Neural progenitor cell (in vitro differentiated cells): ENCODE measurements at regions not wholly inside any gene's neighbourhood (a gene's known extent, or its start where the extent isn't known, plus 50 kb on each side); places are given as distances from the start of the nearest gene placed in this dataset.

ENCODE experiments used
- DNase-seq: peaks from one replicate; pipeline ENCODE4 v3.0.0-alpha.2; 2016; ENCODE audit warnings: low spot score
- H2AFZ ChIP-seq: fragments of 200-600 bp; sonication (generic); replicated peaks from 2 replicates; pipeline ENCODE4 v1.6.1; 2016; ENCODE audit warnings: antibody characterized with exemption
- H3F3A ChIP-seq: fragments of 200-600 bp; sonication (generic); 2 replicates; pipeline ENCODE4 v1.6.1; 2016; ENCODE audit warnings: antibody characterized with exemption, low read depth
- H3K27ac ChIP-seq: fragments of 200-600 bp; sonication (generic); 2 replicates; pipeline ENCODE4 v1.5.1; 2016; ENCODE audit warnings: mild to moderate bottlenecking
- H3K27me3 ChIP-seq: fragments of 200-600 bp; sonication (generic); 2 replicates; pipeline ENCODE4 v1.6.1; 2016; ENCODE audit warnings: mild to moderate bottlenecking, moderate library complexity
- H3K36me3 ChIP-seq: fragments of 200-600 bp; sonication (generic); 2 replicates; pipeline ENCODE4 v1.5.1; 2016
- H3K4me1 ChIP-seq: fragments of 200-600 bp; sonication (generic); 2 replicates; pipeline ENCODE4 v1.6.1; 2016; ENCODE audit warnings: mixed run types
- H3K4me2 ChIP-seq: fragments of 200-600 bp; sonication (generic); 2 replicates; pipeline ENCODE4 v1.6.1; 2016
- H3K4me3 ChIP-seq: fragments of 200-600 bp; sonication (generic); 2 replicates; pipeline ENCODE4 v1.5.1; 2016
- H3K79me2 ChIP-seq: fragments of 200-600 bp; sonication (generic); 2 replicates; pipeline ENCODE4 v1.6.1; 2016; ENCODE audit warnings: low read depth
- H3K9ac ChIP-seq: fragments of 200-600 bp; sonication (generic); 2 replicates; pipeline ENCODE4 v1.6.1; 2016
- H3K9me3 ChIP-seq: fragments of 200-600 bp; sonication (generic); 2 replicates; pipeline ENCODE4 v1.5.1; 2016; ENCODE audit warnings: low read depth
- H4K20me1 ChIP-seq: fragments of 200-600 bp; sonication (generic); 2 replicates; pipeline ENCODE4 v1.6.1; 2016; ENCODE audit warnings: low read depth
- H3K27ac Mint-ChIP-seq: 3 replicates; pipeline ENCODE4 v1.8.0; 2021; ENCODE audit warnings: mixed read lengths
- H3K27me3 Mint-ChIP-seq: 2 replicates; pipeline ENCODE4 v1.8.0; 2022; ENCODE audit warnings: low read depth, mild to moderate bottlenecking, inconsistent platforms, moderate library complexity, mixed read lengths; ENCODE audit not compliant: insufficient read depth
- H3K36me3 Mint-ChIP-seq: 3 replicates; pipeline ENCODE4 v1.8.0; 2021; ENCODE audit warnings: mixed read lengths
- H3K4me1 Mint-ChIP-seq: 3 replicates; pipeline ENCODE4 v1.8.0; 2021; ENCODE audit warnings: mixed read lengths
- H3K4me3 Mint-ChIP-seq: 3 replicates; pipeline ENCODE4 v1.8.0; 2021; ENCODE audit warnings: mild to moderate bottlenecking, moderate library complexity, mixed read lengths
- H3K9me3 Mint-ChIP-seq: 3 replicates; pipeline ENCODE4 v1.8.0; 2020; ENCODE audit warnings: mixed read lengths
- EZH2 ChIP-seq: fragments of 200-600 bp; sonication (generic); IDR thresholded peaks from 2 replicates; pipeline ENCODE4 v1.6.1; 2017; ENCODE audit warnings: antibody characterized with exemption, mild to moderate bottlenecking, moderate library complexity
- EZH2phosphoT487 ChIP-seq: fragments of 200-600 bp; sonication (generic); IDR thresholded peaks from 2 replicates; pipeline ENCODE4 v1.6.1; 2017; ENCODE audit warnings: antibody characterized with exemption
- TF ChIP-seq, protein P1 (sequence below): fragments of 200-600 bp; sonication (generic); IDR thresholded peaks from 2 replicates; pipeline ENCODE4 v1.5.1; 2017; ENCODE audit warnings: antibody characterized with exemption, mild to moderate bottlenecking

DNA sequence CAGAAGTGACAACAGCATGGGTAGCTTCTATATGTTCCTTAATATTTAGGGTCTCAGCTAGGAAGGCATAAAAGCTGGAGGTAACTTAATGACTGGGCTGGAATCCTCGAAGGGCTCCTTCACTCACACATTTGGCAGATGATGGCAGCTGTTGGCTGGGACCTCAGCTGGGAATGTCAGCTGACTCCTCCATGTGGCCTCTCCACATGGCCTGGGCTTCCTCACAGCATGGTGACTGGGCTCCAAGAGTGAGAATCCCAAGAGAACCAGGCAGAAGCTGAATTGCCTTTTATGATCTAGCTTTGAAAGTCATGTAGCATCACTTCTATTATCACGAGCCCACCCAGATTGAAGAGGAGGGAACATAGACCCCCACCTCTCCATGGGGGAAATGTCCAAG, 54.9 kb downstream of the TET3 start:
- Mint-ChIP-seq H3K4me1 (peaks cover 11% of the 10 kb centered on the region), H3K36me3 (peaks cover 8% of the 10 kb centered on the region), H3K27ac (no peak overlapping the region), H3K4me3 (no peak overlapping the region), H3K27me3 (no peaks in the 10 kb centered on the region), H3K9me3 (no peaks in the 10 kb centered on the region)
- H3K4me1 ChIP-seq = no peaks in the 10 kb centered on the region
- H3K36me3 ChIP-seq = no peaks in the 10 kb centered on the region
- H3K4me3 ChIP-seq = no peak overlapping the region
- DNase-seq = no peak
- H3F3A ChIP-seq = no peaks in the 10 kb centered on the region
- peaks cover 56% of the 10 kb centered on the region for H4K20me1 ChIP-seq
- H3K27ac ChIP-seq = no peak overlapping the region
- no peaks in the 10 kb centered on the region for H3K9me3 ChIP-seq
- no peak overlapping the region for H2AFZ ChIP-seq
- no peak overlapping the region for H3K4me2 ChIP-seq
- no peak overlapping the region for H3K9ac ChIP-seq
- H3K79me2 ChIP-seq = peaks cover 27% of the 10 kb centered on the region
- no peak for TF ChIP-seq EZH2
- TF ChIP-seq, protein P1, sequence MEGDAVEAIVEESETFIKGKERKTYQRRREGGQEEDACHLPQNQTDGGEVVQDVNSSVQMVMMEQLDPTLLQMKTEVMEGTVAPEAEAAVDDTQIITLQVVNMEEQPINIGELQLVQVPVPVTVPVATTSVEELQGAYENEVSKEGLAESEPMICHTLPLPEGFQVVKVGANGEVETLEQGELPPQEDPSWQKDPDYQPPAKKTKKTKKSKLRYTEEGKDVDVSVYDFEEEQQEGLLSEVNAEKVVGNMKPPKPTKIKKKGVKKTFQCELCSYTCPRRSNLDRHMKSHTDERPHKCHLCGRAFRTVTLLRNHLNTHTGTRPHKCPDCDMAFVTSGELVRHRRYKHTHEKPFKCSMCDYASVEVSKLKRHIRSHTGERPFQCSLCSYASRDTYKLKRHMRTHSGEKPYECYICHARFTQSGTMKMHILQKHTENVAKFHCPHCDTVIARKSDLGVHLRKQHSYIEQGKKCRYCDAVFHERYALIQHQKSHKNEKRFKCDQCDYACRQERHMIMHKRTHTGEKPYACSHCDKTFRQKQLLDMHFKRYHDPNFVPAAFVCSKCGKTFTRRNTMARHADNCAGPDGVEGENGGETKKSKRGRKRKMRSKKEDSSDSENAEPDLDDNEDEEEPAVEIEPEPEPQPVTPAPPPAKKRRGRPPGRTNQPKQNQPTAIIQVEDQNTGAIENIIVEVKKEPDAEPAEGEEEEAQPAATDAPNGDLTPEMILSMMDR = no peak
- TF ChIP-seq EZH2phosphoT487 = no peak
- no peaks in the 10 kb centered on the region for H3K27me3 ChIP-seq

DNA sequence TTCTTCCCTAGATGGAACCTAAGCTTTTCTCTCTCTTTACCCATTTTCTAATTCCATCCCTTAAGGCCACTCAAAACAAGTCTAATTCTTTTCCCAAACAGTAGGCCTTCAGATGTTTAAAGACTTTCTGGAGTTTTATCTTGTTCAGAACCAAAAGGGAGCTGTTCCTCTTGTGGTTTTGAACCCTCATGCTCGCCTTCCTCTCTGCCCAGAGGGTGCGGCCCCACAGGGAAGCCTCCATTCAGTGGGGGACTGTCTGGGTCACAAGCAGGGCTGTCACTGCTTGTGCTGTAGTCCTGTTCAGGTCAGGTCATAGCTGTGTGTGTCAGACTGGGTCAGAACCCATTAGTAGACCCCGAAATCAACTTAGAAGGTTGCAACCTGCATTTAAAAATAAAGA, 56.5 kb downstream of the TET3 start:
- Histone ChIP-seq H3K36me3 (no peaks in the 10 kb centered on the region), H3K4me3 (no peak overlapping the region), H3F3A (no peaks in the 10 kb centered on the region), H3K27ac (no peak overlapping the region), H4K20me1 (peaks cover 70% of the 10 kb centered on the region), H3K9ac (no peak overlapping the region), H3K4me1 (no peaks in the 10 kb centered on the region), H2AFZ (no peak overlapping the region), H3K9me3 (no peaks in the 10 kb centered on the region), H3K79me2 (peaks cover 21% of the 10 kb centered on the region), H3K27me3 (no peaks in the 10 kb centered on the region), H3K4me2 (no peak overlapping the region)
- Mint-ChIP-seq H3K36me3 (peaks cover 13% of the 10 kb centered on the region), H3K9me3 (no peaks in the 10 kb centered on the region), H3K4me1 (peaks cover 11% of the 10 kb centered on the region), H3K4me3 (no peak overlapping the region), H3K27me3 (peaks cover 2% of the 10 kb centered on the region), H3K27ac (no peak overlapping the region)
- TF ChIP-seq EZH2 (no peak), EZH2phosphoT487 (no peak)
- TF ChIP-seq, protein P1 = no peak
- no peak for DNase-seq

DNA sequence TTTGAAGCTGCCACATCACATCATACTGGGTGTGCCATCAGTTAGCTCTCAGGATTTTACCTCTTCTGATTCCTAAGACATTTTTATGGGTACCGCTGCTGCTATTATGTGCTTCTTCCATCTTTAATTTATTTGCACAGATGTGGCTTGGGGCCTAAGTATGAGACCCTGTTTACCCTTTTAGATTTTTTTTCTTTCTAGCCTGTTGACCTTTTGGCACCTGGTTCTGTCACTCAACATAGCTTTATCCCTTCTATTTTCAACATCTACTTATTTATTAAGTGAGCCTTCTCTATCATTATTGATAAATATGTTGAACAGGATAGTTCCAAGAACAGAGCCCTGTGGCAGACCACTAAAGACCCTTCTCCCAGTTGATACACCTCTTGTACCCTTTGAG, 57.0 kb downstream of the TET3 start:
- H3K27ac Mint-ChIP-seq = no peak overlapping the region
- Histone ChIP-seq H3K36me3 (no peaks in the 10 kb centered on the region), H3K27ac (no peak overlapping the region), H3K4me1 (no peaks in the 10 kb centered on the region), H3F3A (no peaks in the 10 kb centered on the region), H3K4me2 (no peak overlapping the region), H3K79me2 (peaks cover 17% of the 10 kb centered on the region), H3K9me3 (no peaks in the 10 kb centered on the region), H3K27me3 (no peaks in the 10 kb centered on the region), H2AFZ (no peak overlapping the region), H3K9ac (no peak overlapping the region), H3K4me3 (no peak overlapping the region), H4K20me1 (peaks cover 69% of the 10 kb centered on the region)
- no peaks in the 10 kb centered on the region for H3K9me3 Mint-ChIP-seq
- DNase-seq = no peak
- peaks cover 2% of the 10 kb centered on the region for H3K27me3 Mint-ChIP-seq
- H3K4me1 Mint-ChIP-seq = peaks cover 11% of the 10 kb centered on the region
- peaks cover 9% of the 10 kb centered on the region for H3K36me3 Mint-ChIP-seq
- TF ChIP-seq EZH2 (no peak), EZH2phosphoT487 (no peak)
- TF ChIP-seq, protein P1 = no peak
- no peak overlapping the region for H3K4me3 Mint-ChIP-seq
